ENCODE measurements at regions not wholly inside any gene's neighbourhood (a gene's known extent, or its start where the extent isn't known, plus 50 kb on each side); places are given as distances from the start of the nearest gene placed in this dataset.
"Not testable (repeated sequence)": the region's sequence is repeated elsewhere in the genome, so short reads cannot be mapped to it uniquely, and the experiment has no call there.

DNA sequence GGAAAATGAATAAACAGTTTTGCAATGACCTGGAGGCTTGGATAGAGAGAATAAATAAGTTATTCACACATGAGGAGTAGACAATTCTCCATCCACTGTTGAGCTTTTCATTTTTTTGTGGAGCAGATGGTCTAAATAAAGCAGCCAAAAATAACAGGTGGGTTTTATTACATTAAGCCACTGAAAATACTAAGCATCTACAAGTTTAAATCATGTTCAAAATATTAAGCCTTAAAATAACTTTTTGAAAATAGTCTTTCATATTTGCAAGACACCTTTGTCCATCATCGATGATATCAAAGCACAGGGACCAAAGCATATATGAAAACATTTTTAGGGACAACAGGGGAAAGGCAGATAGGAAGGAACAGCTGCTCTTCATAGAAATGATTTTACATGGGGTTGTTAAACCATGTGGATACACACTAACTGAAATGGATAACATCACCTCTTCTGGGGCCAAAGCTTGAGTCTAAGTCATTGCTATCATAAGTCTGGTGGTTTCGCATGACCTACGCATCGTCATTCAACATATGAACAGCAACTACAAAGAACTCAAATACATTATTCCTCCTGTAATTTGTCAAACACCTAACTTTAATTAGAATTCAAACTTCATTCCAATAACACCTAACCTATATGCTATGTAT lies 197.6 kb upstream of the CHST9 start:
- DNase-seq (ENCODE audit: low spot score), result no peak

DNA sequence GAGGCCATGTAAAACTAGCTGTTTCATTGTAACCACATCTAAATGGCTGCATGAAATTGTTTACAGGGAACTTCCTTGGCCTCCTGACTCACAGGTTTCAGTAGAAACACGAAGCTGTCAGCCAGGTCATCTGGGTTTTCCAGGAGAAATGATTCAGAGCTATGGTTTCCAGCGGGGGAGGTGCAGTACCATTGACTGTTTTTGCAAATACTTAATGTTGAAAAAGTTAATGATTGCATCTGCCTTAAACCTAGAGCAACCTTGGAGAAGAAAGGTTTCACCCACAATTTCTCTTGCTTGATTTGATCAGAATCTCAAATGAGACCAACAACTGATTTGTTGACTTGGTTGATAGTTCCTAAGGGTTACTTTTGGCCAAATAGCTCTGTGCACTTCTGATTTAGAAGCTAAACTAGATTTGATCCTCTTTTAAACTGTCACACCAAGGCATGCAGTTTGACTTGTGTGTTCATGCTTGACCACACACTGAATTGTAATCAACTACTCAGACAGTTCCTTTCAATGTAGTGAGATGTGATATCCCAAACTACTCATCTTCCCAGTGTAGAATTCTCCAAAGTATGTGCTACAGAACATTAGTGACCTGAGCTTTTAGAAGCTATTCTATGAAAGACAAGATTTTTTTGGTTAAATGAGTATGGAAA lies 193.5 kb upstream of the CHST9 start:
- peak; percentile 90 for DNase-seq (ENCODE audit: low spot score)

DNA sequence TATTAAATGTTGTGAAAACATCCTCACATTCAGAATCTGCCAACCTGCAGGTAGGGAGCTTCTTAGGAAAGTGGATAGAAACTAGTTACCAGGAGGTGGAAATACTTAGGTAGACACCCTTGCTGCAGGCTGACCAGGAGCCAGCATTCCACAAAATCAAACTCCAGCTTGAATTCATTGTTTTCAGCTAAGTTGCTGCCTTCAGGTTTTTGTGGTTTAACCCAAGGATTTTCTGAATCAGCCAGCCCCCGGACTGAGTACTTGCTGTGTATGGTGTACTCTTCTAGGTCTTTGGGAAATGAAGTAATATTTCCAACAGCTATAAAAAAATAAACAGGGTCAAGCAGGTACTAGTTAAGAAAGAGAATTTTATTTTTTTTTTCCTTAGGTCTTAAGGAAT lies 192.1 kb upstream of the CHST9 start:
- peak; percentile 48 for DNase-seq (ENCODE audit: low spot score)

DNA sequence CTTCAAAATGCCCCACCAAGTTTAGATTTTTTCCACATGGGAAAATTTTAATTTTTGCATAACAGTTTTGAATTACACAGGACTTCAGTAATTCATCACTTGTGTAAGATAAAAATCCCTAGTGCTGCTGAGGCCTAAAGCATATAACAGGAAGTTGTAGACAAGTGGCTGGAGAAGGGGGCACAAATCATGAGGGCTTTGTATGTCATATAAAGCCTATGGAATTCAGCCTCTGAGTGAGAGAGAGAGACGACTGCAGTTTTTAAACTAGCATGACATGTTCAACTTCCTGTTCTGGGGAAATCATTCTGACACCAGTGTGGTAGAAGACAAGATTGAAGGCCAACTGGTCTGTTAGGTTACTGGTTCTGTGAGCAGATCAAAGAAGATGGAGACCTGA lies 187.3 kb upstream of the CHST9 start:
- no peak for DNase-seq (ENCODE audit: low spot score)

DNA sequence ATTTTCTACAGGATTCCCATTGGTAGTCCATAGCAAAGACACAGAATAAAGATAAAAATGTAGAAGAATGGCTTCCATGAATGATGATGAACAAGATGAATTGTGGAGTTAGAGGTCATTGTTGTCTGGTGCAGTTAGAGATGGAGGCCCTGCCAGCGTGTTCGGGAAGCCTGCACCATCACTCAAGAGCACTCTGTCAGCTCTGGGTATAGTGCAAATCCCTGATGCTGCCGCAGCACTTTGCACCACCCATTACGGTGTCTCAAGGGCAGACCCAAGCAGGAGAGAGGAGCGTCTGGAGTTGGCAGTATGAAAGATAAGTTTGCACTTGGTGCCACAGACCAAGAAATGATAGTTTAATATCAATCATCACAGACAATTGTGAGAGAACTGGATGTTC lies 181.6 kb upstream of the CHST9 start:
- no peak for DNase-seq (ENCODE audit: low spot score)

DNA sequence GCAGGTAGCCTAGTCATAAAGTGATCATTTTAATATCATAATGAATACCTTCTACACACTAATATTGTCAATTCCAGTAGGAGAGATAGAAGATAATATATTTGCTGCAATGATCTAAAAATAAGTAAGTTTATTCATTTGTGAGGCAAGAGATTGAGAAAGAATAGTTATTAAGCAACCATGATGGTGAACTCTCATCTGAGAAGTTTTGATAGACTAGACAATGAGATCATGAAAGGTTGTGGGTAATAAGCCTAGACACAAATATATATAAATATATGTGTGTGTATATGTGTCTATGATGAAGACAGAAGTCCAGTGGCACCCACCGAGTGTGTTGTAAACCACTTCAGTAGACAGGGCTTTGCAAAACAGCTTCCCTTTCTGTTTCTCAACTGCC lies 181.0 kb upstream of the CHST9 start:
- no peak for DNase-seq (ENCODE audit: low spot score)

DNA sequence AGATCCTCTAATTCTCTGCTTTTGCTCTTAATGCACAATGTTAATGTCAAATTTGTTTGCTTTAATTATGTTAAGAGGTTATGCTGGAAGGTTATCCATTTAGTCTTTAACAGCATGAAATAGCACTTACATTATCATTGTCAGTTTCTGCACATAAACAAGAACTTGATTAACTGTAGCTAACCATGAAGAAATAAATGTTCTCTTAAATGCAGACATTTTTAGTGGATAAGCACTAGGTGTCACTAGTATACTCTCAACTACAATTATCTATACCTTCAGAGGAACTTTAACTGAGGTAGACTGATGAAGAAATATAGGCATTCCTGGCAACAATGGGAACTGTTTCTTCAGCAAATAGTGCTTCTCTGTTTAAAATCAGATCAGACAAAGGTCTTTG lies 178.8 kb upstream of the CHST9 start:
- peak; percentile 31 for DNase-seq (ENCODE audit: low spot score)

DNA sequence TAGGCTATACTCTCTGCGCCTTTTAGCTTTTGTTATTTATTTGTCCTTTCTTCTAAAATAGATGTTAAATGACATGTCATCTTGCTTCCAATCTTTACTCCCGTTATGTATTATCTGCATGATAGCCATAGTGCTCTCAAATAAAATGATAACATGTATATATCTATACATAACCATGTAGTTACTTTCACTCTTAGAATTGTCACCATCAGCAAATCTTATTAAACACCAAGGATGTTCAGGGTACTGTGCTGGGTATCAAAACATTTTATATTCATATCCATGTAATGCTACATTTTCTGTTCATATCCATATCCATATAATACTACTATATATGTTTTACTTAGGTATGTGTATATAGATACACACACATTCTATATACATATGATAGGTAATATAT lies 176.4 kb upstream of the CHST9 start:
- no peak for DNase-seq (ENCODE audit: low spot score)

DNA sequence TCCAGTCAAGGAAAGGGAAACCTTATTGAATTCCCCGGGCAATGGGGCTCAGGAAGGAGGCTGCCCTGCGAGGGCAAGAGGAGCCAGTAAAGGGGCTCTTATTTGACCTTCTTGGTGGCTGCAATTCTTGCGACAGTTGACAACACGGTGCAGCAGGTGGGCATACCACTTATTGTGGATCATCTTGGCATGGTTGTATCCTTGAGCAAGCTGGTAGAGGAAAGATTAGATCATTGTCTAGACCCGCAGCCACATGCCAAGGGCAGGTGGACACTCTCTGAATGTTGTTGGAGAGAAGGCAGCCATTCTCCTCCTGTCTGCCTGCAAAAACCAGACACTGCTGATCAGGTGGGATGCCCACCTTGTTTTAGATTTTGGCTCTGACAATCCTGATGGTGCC lies 170.2 kb upstream of the CHST9 start:
- DNase-seq (ENCODE audit: low spot score), result no peak

DNA sequence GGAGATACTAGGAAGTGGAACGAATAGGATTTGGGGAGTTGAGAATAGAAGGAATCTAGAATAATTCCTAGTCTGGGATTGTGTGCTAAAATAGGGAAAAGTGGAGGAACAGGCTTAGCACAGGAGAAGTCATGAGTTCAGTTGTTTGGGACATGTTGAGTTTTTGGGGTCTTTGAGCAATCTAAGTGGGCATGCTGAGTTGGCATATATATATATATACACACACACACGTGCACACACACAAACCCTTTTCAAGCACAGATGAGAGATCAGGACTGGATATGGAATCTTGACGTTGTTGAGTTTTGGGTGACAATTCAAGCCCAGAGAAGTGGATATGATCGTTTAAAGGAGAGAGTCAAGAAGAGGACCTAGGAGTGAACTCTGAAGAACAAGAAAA lies 168.2 kb upstream of the CHST9 start:
- DNase-seq (ENCODE audit: low spot score), result no peak

DNA sequence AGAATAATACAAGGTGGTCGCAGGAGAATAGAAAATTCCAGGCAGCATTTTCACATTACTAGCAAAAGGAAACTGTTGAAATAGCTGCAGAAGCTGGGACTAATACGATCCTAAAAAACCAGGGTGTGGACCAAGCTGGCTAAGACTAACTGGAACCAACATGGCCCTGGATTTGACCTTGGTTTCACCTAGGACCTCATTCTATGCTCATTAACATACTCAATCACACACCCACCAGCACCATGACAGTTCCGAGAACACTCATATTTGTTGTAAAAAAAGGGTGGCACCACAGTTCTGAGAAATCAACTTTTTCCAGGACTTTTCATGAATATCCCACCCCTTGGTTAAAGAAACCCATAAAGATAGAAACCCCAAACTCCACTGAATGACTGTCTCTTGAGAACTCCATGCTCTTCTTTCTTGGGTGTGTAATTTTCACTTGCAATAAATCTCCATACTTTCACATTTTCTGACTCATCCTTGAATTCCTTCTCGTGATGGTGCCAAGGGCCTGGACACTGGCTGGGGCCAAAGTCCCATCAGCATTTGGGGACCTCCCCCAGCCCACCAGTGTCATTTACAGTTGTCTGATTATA lies 164.3 kb upstream of the CHST9 start:
- no peak for DNase-seq (ENCODE audit: low spot score)

DNA sequence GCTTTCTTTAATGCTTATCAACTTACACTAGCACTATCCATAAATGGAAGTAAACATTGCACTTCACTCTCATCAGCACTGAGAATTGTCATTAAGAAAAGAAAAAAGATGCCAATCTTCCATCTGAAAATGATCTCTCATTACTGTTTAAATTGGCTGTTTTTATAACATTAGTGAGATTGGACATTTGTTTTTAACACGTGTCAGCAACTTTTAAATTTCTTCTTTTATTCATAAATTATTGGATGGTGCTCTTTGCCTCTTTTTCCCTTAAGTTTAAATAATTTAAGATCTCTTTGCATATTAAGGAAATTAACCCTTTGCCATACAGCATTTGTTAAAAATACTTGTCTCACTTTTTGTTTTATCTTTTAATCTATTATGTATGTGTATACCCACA lies 146.5 kb upstream of the CHST9 start:
- DNase-seq (ENCODE audit: low spot score), result no peak

DNA sequence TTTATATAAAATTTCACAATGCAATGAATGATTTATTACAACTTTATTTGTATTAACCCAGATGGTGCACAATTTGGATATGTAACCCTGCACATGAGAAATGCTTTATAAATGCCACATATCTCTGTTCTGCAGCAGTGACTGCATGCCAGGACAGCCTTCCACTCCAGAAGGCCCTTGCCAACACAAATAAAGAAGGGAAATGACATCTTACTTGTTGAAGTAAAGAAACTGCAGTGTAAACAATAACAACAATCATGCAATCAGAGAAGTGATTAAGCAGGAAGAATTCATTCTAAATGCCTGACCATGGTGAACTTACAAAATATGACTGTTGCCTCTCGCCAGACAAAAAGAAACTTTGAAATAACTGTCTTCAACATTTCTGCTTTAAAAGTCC lies 129.9 kb upstream of the CHST9 start:
- peak; percentile 71 for DNase-seq (ENCODE audit: low spot score)

DNA sequence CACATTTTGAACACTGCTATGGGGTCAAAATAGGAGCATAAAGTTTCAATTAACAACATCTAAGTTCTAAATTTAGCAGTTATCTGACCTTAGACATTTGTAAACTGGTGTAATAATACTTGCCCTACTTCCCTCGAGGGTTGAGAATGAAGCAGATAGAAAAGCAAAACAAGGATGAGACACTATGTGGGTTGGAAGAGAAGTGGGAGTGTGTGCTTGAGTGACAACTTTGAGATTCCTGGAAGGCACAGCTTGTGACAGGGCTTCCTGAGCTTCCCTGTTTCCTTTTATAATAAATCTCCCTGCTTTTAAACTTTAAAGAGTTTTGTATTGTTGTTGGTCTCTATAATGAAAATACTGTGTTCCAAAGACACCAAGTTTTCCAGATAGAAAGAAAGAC lies 128.6 kb upstream of the CHST9 start:
- no peak for DNase-seq (ENCODE audit: low spot score)

DNA sequence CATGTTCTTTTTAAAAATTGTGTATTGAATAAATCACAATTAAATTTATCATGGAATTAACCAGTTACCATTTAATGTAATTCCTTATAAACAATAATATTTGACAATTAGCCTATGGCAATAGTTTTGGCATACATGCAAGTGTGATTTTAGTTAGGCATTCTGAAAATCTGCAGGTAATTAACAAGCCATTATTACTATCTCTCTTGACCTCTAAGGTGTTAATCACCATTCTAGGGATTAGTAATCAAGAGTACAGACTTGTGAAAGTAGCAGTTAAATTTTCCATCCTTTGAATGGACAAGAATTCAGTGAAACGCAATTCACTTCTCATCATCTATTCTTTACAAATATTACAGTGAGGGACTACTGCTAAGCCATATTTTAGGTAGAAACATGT lies 127.7 kb upstream of the CHST9 start:
- no peak for DNase-seq (ENCODE audit: low spot score)

DNA sequence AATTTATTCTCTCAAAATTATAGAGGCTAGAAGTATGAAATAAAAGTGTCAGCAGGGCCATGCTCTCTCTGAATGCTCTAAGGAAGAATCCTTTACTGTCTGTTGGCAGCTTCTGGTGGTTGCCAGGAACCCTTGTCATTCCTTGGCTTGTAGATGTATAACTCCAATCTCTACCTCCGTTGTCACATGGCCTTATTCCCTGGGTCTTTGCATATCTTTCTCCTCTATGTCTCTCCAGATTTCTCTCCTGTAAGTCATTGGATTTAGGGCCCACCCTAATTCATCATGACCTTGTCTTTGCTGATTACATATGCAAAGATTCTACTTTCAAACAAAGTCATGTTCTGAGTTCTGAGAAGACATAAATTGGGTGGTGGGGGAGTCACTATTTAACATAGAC lies 127.0 kb upstream of the CHST9 start:
- no peak for DNase-seq (ENCODE audit: low spot score)

DNA sequence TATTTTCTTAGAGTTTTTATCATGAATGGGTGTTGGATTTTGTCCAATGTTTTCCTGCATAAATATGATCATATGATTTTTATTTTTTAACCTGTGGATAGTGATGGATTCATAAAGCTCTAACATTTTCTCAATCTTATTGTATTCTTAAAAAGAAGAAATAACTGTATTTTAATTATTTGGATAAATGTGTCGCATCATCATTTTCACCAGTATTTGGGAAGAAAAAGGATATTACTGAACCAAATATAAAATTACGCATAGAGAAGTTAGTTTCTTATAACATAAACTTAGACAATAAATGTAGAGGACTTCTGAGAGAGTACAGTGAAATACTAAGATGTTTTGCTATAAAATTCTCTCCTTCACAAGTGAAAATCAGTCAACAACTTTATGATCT lies 126.0 kb upstream of the CHST9 start:
- DNase-seq (ENCODE audit: low spot score), result no peak

DNA sequence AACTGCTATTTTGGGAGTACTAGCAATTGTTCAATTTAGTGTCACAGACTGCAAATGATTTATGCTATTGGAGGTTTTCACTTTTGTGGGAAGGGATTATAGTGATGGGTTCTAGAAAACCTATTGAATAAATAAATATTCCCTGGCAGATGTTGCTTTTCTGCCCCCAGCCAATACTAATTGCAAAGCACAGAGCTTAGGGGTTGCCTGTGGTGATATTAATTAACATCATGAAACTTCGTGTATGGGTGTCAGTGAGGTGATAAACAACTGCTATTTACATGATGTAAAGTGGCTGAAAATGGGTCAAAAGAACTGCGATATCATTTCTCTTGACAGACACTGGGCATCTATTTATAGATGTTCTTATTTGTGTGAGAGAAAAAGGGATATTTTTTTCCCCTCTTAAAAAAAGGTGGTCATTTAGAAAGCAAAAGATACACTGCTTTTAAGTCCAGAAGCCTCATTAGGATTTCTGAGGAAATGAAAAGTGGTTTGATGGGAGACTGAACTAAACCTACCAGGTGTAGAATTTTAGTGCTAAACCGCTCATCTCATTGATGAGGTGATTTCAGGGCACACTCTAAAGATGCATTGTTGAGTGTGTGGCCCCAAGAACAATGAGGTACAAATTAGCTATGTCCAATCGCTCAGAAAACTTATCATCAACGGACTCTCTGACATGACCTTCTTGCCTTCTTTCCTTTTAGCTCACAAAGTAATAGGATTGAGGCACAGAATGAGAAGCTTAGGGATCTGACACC lies 116.7 kb upstream of the CHST9 start:
- DNase-seq (ENCODE audit: low spot score), result no peak

DNA sequence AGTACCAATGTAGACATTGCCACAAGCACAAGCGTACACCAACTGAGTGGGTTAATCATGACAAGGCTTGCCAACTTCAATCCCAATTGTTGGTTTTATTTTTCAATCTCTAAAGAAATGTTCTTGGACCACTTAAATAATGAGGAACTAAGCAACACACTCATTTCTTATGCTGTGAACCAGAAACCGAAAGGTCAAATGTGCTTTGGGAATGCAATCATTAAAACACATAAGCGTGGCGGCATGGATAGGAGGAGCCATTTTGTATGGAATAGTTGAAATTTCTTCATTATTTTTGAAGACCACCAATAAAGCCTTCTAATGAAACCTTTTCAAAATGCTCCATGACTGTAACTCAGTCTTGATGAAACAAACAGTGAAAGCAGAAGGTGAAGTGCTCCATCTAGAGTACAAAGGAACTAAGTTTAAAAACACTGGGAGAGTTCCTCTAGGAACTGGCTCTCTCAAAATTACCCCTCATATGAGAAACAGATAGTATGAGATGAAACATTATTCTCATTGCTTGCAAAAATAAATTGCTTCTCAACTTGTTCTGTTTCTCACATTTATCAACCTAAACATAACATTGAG lies 113.2 kb upstream of the CHST9 start:
- DNase-seq (ENCODE audit: low spot score), result no peak

DNA sequence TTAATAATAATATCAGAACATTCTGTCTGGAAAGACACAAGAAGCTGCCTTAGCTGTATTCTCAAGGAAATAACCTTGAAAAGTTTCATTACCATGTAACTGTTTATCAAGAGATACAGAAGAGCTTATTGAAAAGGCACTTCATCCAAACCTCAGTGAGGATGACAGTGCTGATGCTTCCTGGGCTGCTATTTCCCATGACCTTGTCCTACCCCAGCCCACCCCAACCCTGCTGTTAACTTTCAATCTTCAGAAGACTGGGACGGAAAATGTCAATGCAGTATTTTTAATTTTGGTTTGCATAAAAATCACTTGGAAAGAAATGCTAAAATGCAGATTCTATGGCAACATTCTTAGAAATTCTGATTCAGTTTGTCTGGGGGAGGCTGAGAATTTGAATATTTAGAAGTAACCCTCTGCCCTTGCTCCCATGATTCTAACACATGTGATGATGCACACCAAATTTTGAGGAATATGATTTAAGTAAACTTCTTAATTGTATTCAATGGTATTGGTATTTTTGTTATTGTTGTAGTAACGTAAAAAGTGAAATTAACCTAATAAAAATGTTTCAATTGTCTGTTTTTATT lies 101.0 kb upstream of the CHST9 start:
- DNase-seq (ENCODE audit: low spot score), result not testable (repeated sequence)

DNA sequence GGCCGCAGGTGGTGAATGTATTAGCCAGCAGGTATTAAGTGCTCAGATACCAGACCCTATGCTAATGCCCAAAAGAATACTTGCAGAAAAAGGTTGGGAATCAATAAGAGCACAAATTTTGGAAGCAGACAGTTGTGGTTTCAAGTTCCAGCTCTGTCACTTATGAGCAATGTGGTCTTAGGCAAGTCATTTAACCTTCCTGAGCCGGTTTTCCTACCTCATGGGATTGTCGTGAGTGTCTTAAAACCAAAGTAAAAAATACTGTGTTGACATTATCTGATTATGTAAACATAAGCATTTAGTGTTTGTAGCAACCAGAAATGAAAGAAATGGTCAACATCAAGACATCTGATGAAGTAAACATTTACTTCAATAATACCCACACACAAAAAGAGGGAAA lies 93.0 kb upstream of the CHST9 start:
- DNase-seq (ENCODE audit: low spot score), result no peak

DNA sequence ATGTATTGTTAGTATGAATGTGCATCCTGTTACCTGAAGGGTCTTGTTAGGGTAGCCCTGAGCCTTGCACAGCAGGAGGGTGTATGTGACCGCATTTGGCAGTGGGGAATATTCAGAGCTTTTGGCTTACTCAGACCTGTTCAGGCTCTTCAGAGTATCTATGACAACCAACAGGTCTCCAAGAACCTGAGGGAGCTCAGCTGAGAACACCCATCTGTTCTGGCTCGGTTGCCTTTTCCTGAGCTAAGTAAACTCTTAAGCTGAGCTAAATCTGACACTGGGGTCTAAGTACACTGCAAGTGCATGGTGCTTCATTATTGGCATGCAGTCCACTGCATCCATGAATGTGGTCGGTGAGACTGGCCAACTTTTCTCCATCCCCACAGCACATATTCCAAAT lies 92.4 kb upstream of the CHST9 start:
- no peak for DNase-seq (ENCODE audit: low spot score)

Data from H4 (cell line).